KOPT-K1 (cell line): ENCODE measurements at regions not wholly inside any gene's neighbourhood (a gene's known extent, or its start where the extent isn't known, plus 50 kb on each side); places are given as distances from the start of the nearest gene placed in this dataset.
"Not testable (repeated sequence)": the region's sequence is repeated elsewhere in the genome, so short reads cannot be mapped to it uniquely, and the experiment has no call there.

Experiments
- H3K27ac ChIP-seq: fragments of 200-600 bp; sonication (generic); 2 replicates; pipeline ENCODE4 v1.5.1; 2016; ENCODE audit warnings: antibody characterized with exemption, mild to moderate bottlenecking, low read depth, low read length; ENCODE audit not compliant: poor library complexity, severe bottlenecking
- H3K36me3 ChIP-seq: fragments of 200-600 bp; sonication (generic); 2 replicates; pipeline ENCODE4 v1.5.1; 2017; ENCODE audit warnings: antibody characterized with exemption, mild to moderate bottlenecking, low read length, moderate library complexity; ENCODE audit not compliant: insufficient read depth
- H3K9me3 ChIP-seq: fragments of 200-600 bp; sonication (generic); 2 replicates; pipeline ENCODE4 v1.5.1; 2017; ENCODE audit warnings: antibody characterized with exemption, low read length, mild to moderate bottlenecking; ENCODE audit not compliant: insufficient read depth, poor library complexity, severe bottlenecking

GRCh38 chr5:2863675-2864433, 112.4 kb upstream of the IRX2 start:
- H3K9me3 ChIP-seq, result peaks cover 20% of the 10 kb centered on the region
- H3K27ac ChIP-seq, result no peak overlapping the region
- H3K36me3 ChIP-seq, result no peaks in the 10 kb centered on the region

- Histone ChIP-seq H3K9me3 (peaks cover 20% of the 10 kb centered on the region), H3K27ac (no peak overlapping the region), H3K36me3 (no peaks in the 10 kb centered on the region)
Observed at GRCh38 chr5:2863133-2863532, 111.7 kb upstream of the IRX2 start.

- peaks cover 20% of the 10 kb centered on the region for H3K9me3 ChIP-seq
- H3K27ac ChIP-seq, H3K36me3 ChIP-seq: not testable (repeated sequence)
Observed at GRCh38 chr5:2862176-2862575, 110.7 kb upstream of the IRX2 start.

- Histone ChIP-seq H3K36me3 (no peaks in the 10 kb centered on the region), H3K27ac (no peak overlapping the region), H3K9me3 (peaks cover 20% of the 10 kb centered on the region)
Observed at GRCh38 chr5:2861605-2862004, 110.1 kb upstream of the IRX2 start.

GRCh38 chr5:2860101-2860500, 108.6 kb upstream of the IRX2 start:
- peaks cover 14% of the 10 kb centered on the region for H3K9me3 ChIP-seq
- H3K27ac ChIP-seq, result no peak overlapping the region
- no peaks in the 10 kb centered on the region for H3K36me3 ChIP-seq

- H3K27ac ChIP-seq, result no peak overlapping the region
- H3K9me3 ChIP-seq, result peaks cover 9% of the 10 kb centered on the region
- no peaks in the 10 kb centered on the region for H3K36me3 ChIP-seq
Observed at GRCh38 chr5:2857837-2858236, 106.4 kb upstream of the IRX2 start.

- Histone ChIP-seq H3K9me3 (no peaks in the 10 kb centered on the region), H3K27ac (no peak overlapping the region), H3K36me3 (no peaks in the 10 kb centered on the region)
Observed at GRCh38 chr5:2856206-2856605, 104.7 kb upstream of the IRX2 start.

- H3K36me3 ChIP-seq, result no peaks in the 10 kb centered on the region
- no peaks in the 10 kb centered on the region for H3K9me3 ChIP-seq
- no peak overlapping the region for H3K27ac ChIP-seq
Observed at GRCh38 chr5:2852446-2852845, 101.0 kb upstream of the IRX2 start.

GRCh38 chr5:2851895-2852294, 100.4 kb upstream of the IRX2 start:
- Histone ChIP-seq H3K27ac (no peak overlapping the region), H3K9me3 (no peaks in the 10 kb centered on the region), H3K36me3 (no peaks in the 10 kb centered on the region)

- Histone ChIP-seq H3K9me3 (no peaks in the 10 kb centered on the region), H3K27ac (no peak overlapping the region), H3K36me3 (no peaks in the 10 kb centered on the region)
Observed at GRCh38 chr5:2849429-2849828, 98.0 kb upstream of the IRX2 start.

GRCh38 chr5:2848619-2849018, 97.1 kb upstream of the IRX2 start:
- no peak overlapping the region for H3K27ac ChIP-seq
- no peaks in the 10 kb centered on the region for H3K36me3 ChIP-seq
- H3K9me3 ChIP-seq, result no peaks in the 10 kb centered on the region

GRCh38 chr5:2847608-2848007, 96.1 kb upstream of the IRX2 start:
- Histone ChIP-seq H3K9me3 (no peaks in the 10 kb centered on the region), H3K27ac (no peak overlapping the region), H3K36me3 (no peaks in the 10 kb centered on the region)

GRCh38 chr5:2841208-2841607, 89.7 kb upstream of the IRX2 start:
- Histone ChIP-seq H3K36me3 (no peaks in the 10 kb centered on the region), H3K27ac (no peak overlapping the region), H3K9me3 (no peaks in the 10 kb centered on the region)

GRCh38 chr5:2840372-2840915, 89.0 kb upstream of the IRX2 start:
- Histone ChIP-seq H3K9me3 (no peaks in the 10 kb centered on the region), H3K36me3 (no peaks in the 10 kb centered on the region), H3K27ac (no peak overlapping the region)

- Histone ChIP-seq H3K9me3 (no peaks in the 10 kb centered on the region), H3K27ac (no peak overlapping the region), H3K36me3 (no peaks in the 10 kb centered on the region)
Observed at GRCh38 chr5:2836133-2836532, 84.7 kb upstream of the IRX2 start.

- no peaks in the 10 kb centered on the region for H3K36me3 ChIP-seq
- no peaks in the 10 kb centered on the region for H3K9me3 ChIP-seq
- H3K27ac ChIP-seq, result no peak overlapping the region
Observed at GRCh38 chr5:2833556-2833955, 82.1 kb upstream of the IRX2 start.
